HPDE6-E6E7 (cell line): ENCODE measurements at regions not wholly inside any gene's neighbourhood (a gene's known extent, or its start where the extent isn't known, plus 50 kb on each side); places are given as distances from the start of the nearest gene placed in this dataset.
"Not testable (repeated sequence)": the region's sequence is repeated elsewhere in the genome, so short reads cannot be mapped to it uniquely, and the experiment has no call there.

Source experiments
- DNase-seq: peaks from one replicate; pipeline ENCODE4 v3.0.0; 2011; ENCODE audit warnings: missing footprints; ENCODE audit errors: extremely low spot score

- DNase-seq, result no peak
Measured at GRCh38 chr4:115489279-115489678, 375.9 kb upstream of the NDST4 start.

GRCh38 chr4:115485402-115485801, 372.0 kb upstream of the NDST4 start:
- no peak for DNase-seq

GRCh38 chr4:115484479-115484878, 371.1 kb upstream of the NDST4 start:
- DNase-seq, result no peak

- no peak for DNase-seq
Measured at GRCh38 chr4:115470763-115471162, 357.3 kb upstream of the NDST4 start.

- DNase-seq, result not testable (repeated sequence)
Measured at GRCh38 chr4:115459301-115459700, 345.9 kb upstream of the NDST4 start.

GRCh38 chr4:115456231-115456630, 342.8 kb upstream of the NDST4 start:
- no peak for DNase-seq

- no peak for DNase-seq
Measured at GRCh38 chr4:115454228-115454627, 340.8 kb upstream of the NDST4 start.

- peak; percentile 35 for DNase-seq
Measured at GRCh38 chr4:115453416-115453815, 340.0 kb upstream of the NDST4 start.

GRCh38 chr4:115452229-115452628, 338.8 kb upstream of the NDST4 start:
- DNase-seq, result not testable (repeated sequence)

GRCh38 chr4:115437739-115438138, 324.3 kb upstream of the NDST4 start:
- DNase-seq, result no peak

GRCh38 chr4:115433491-115433890, 320.1 kb upstream of the NDST4 start:
- no peak for DNase-seq

- DNase-seq, result no peak
Measured at GRCh38 chr4:115430024-115430423, 316.6 kb upstream of the NDST4 start.

GRCh38 chr4:115428455-115428854, 315.0 kb upstream of the NDST4 start:
- no peak for DNase-seq

- no peak for DNase-seq
Measured at GRCh38 chr4:115424852-115425251, 311.4 kb upstream of the NDST4 start.

- no peak for DNase-seq
Measured at GRCh38 chr4:115418635-115419396, 305.4 kb upstream of the NDST4 start.

- DNase-seq, result no peak
Measured at GRCh38 chr4:115396034-115396433, 282.6 kb upstream of the NDST4 start.

GRCh38 chr4:115376866-115377265, 263.4 kb upstream of the NDST4 start:
- DNase-seq, result no peak

GRCh38 chr4:115374621-115375020, 261.2 kb upstream of the NDST4 start:
- DNase-seq, result no peak

GRCh38 chr4:115370490-115370889, 257.1 kb upstream of the NDST4 start:
- DNase-seq, result no peak

GRCh38 chr4:115370012-115370411, 256.6 kb upstream of the NDST4 start:
- DNase-seq, result no peak

- no peak for DNase-seq
Measured at GRCh38 chr4:115366390-115366789, 253.0 kb upstream of the NDST4 start.

- DNase-seq, result no peak
Measured at GRCh38 chr4:115365185-115365584, 251.8 kb upstream of the NDST4 start.

- no peak for DNase-seq
Measured at GRCh38 chr4:115361781-115362180, 248.4 kb upstream of the NDST4 start.

- DNase-seq, result no peak
Measured at GRCh38 chr4:115360431-115360830, 247.0 kb upstream of the NDST4 start.
